Heart left ventricle (tissue), 13 donors: ENCODE measurements at regions not wholly inside any gene's neighbourhood (a gene's known extent, or its start where the extent isn't known, plus 50 kb on each side); places are given as distances from the start of the nearest gene placed in this dataset.

Experiments used
- CTCF ChIP-seq, 12 donors: fragments of 200-600 bp; sonication (generic) in 4 of 12; IDR thresholded peaks; one replicate each; pipeline versions ENCODE4 v1.5.0 to v1.8.0; 2018 to 2022; ENCODE audit warnings: antibody characterized with exemption in 12 of 12, mild to moderate bottlenecking in 5 of 12
- POLR2A ChIP-seq, 2 donors: fragments of 450-650 bp; IDR thresholded peaks; one replicate each; pipeline ENCODE4 v1.6.1; 2017; ENCODE audit warnings: antibody characterized with exemption in 2 of 2, mild to moderate bottlenecking in 2 of 2, moderate library complexity in 2 of 2
- donor health status: ischemic (EF 13 %, LVEDD 7.1; RV severe dilation, severe dysfunction).
- donor health status: DM: no; HTN: yes; CAD: no.
- donor health status: DM: no; HTN: no; CAD: no.
- donor health status: ischemic (EF 25% LVEDD 6.9; RV normal size, moderate dysfunction).
- donor health status: ischemic (EF 25% LVEDD 5.7; RV mildly dilated, moderate dysfunction).
- donor health status: ischemic (EF 35%, LVEDD 5.7; RV mildly dilated, moderate dysfunction).
- donor health status: nonischemic (EF 11% LVEDD 7.7; RV severe dilation, severe dysfunction).
- donor health status: DM: yes; HTN: yes; CAD: no.
- donor health status: PGD.
- donor health status: ischemic (EF 29% LVEDD 5.4; RV normal size, mild dysfunction).
- donor health status: nonischemic (EF 23%, LVEDD 6.1; RV moderate dilation, normal function).

- TF ChIP-seq CTCF (IDR thresholded peaks at IDR 0.05) (no peak), POLR2A (IDR thresholded peaks at IDR 0.05) (no peak)
Measured at GRCh38 chr13:90869580-90869979, 477.9 kb upstream of the MIR17HG start.
